ENCODE measurements at regions not wholly inside any gene's neighbourhood (a gene's known extent, or its start where the extent isn't known, plus 50 kb on each side); places are given as distances from the start of the nearest gene placed in this dataset.

GRCh38 chr13:100735494-100735893 is 60.9 kb upstream of the TMTC4 start:
- TF ChIP-seq CTCF (conservative IDR thresholded peaks at IDR 0.05; ENCODE audit: low read depth, low read length): no peak
- TF ChIP-seq, protein P1, sequence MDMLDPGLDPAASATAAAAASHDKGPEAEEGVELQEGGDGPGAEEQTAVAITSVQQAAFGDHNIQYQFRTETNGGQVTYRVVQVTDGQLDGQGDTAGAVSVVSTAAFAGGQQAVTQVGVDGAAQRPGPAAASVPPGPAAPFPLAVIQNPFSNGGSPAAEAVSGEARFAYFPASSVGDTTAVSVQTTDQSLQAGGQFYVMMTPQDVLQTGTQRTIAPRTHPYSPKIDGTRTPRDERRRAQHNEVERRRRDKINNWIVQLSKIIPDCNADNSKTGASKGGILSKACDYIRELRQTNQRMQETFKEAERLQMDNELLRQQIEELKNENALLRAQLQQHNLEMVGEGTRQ (IDR thresholded peaks at IDR 0.05; ENCODE audit: low read depth, low read length): no peak
- TF ChIP-seq POLR2A (IDR thresholded peaks at IDR 0.05; ENCODE audit: low read depth, low read length): no peak
- no peak for TF ChIP-seq MXI1 (IDR thresholded peaks at IDR 0.05; ENCODE audit: borderline replicate concordance, low read depth, low read length)
- no peak for TF ChIP-seq FOS (IDR thresholded peaks at IDR 0.05; ENCODE audit: low read depth, low read length)
- TF ChIP-seq RAD21 (IDR thresholded peaks at IDR 0.05; ENCODE audit: low read length): no peak
- no peak for TF ChIP-seq MAZ (IDR thresholded peaks at IDR 0.05; ENCODE audit: borderline replicate concordance, low read depth, low read length)
- no peak for TF ChIP-seq RCOR1 (IDR thresholded peaks at IDR 0.05; ENCODE audit: insufficient replicate concordance, low read length)
